ENCODE measurements at regions not wholly inside any gene's neighbourhood (a gene's known extent, or its start where the extent isn't known, plus 50 kb on each side); places are given as distances from the start of the nearest gene placed in this dataset.

DNA sequence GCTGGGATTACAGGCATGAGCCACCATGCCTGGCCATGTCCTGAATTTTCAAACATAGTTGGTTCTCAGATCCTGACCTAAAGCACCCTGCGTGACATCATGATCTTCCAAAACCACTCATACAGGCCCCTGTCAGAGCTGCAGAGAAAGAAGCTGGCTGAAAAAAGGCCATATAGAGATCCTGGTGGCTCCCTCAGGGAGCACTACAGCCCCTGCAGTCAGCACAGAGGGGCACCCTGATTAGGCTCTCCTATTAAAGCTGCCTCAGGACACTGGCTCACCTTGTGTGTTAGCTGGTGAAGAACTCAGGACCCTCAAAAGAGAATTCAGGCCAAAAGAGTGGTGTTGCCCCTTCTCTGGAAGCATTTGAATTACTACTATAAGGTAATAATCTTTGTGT lies 249.7 kb upstream of the MCTP2 start:
- TF ChIP-seq CTCF (IDR thresholded peaks at IDR 0.05 in 4 of 5, conservative IDR thresholded peaks at IDR 0.05 in 1 of 5), result no peak
- no peak for TF ChIP-seq POLR2A (IDR thresholded peaks at IDR 0.05)

Data from gastrocnemius medialis (tissue), 4 donors.